ENCODE measurements at regions not wholly inside any gene's neighbourhood (a gene's known extent, or its start where the extent isn't known, plus 50 kb on each side); places are given as distances from the start of the nearest gene placed in this dataset.

DNA sequence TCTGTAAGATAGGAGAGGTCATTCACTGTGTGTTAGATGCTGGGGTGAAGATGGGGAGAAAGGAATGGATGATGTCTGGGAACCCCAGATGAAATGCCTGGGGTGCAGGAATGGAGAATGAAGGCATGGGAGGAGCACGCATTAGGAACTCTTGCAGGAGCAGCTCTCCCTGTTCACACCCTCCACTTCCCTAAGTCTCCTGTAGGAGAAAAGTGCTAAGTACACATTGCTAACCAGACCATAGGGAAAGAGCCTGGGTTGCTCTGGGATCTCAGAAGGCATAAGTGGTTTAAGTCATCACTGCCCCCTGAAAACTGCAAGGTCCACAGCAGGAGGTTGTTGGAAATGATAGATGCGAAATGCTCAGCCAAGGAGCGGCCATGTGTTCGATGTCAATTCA, 163.1 kb downstream of the SEC61B start:
- no peaks in the 10 kb centered on the region for H3K36me3 ChIP-seq (ENCODE audit: control insufficient read depth in 2 of 3, insufficient read depth in 3 of 3, low read length in 3 of 3)
- intact Hi-C loops (cut with DNase I) = no loop called here
- no peak for DNase-seq
- H3K9me3 ChIP-seq (ENCODE audit: control insufficient read depth in 2 of 3, insufficient read depth in 1 of 3, low read length in 3 of 3) = no peaks in the 10 kb centered on the region
- no peak overlapping the region for H3K4me3 ChIP-seq (ENCODE audit: low read length in 3 of 3)
- TF ChIP-seq, protein P1, sequence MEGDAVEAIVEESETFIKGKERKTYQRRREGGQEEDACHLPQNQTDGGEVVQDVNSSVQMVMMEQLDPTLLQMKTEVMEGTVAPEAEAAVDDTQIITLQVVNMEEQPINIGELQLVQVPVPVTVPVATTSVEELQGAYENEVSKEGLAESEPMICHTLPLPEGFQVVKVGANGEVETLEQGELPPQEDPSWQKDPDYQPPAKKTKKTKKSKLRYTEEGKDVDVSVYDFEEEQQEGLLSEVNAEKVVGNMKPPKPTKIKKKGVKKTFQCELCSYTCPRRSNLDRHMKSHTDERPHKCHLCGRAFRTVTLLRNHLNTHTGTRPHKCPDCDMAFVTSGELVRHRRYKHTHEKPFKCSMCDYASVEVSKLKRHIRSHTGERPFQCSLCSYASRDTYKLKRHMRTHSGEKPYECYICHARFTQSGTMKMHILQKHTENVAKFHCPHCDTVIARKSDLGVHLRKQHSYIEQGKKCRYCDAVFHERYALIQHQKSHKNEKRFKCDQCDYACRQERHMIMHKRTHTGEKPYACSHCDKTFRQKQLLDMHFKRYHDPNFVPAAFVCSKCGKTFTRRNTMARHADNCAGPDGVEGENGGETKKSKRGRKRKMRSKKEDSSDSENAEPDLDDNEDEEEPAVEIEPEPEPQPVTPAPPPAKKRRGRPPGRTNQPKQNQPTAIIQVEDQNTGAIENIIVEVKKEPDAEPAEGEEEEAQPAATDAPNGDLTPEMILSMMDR (IDR thresholded peaks at IDR 0.05; ENCODE audit: borderline replicate concordance, extremely low read depth, insufficient read depth) = no peak
- no peaks in the 10 kb centered on the region for H3K27me3 ChIP-seq (ENCODE audit: control insufficient read depth, insufficient read depth, low read length)
- H3K27ac ChIP-seq (ENCODE audit: low read depth in 2 of 2, low read length in 2 of 2) = no peak overlapping the region
- no peak overlapping the region for H3K9ac ChIP-seq (ENCODE audit: low read length in 3 of 3)
- FAIRE-seq = no peak
- no peaks in the 10 kb centered on the region for H3K4me1 ChIP-seq (ENCODE audit: control insufficient read depth in 2 of 3, insufficient read depth in 2 of 3, low read depth in 1 of 3, low read length in 3 of 3)

DNA sequence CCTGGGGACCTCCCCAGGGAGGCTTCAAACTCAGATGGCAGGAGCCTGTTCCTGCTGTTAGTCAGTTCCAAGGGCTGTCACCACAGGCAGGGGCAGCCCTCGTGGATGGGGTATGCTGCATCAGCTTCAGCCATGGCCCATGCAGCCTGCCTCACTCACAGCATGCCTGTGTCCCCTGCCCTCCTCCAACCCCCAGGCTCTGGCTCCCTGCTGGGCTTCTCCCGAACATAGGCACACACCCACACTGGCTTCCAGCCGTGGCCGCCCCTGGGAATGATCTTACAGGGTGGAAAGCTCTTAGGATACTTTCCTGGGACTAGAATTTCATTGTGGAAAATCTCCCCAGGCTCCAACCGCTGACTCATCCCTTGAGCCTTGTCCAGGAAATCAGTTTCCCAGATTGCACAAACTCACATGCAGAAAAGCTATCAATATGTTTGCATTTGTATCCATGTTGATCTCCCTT, 163.8 kb downstream of the SEC61B start:
- no peak overlapping the region for H3K9ac ChIP-seq (ENCODE audit: low read length in 3 of 3)
- no peak overlapping the region for H3K27ac ChIP-seq (ENCODE audit: low read depth in 2 of 2, low read length in 2 of 2)
- no peak overlapping the region for H3K4me3 ChIP-seq (ENCODE audit: low read length in 3 of 3)
- H3K9me3 ChIP-seq (ENCODE audit: control insufficient read depth in 2 of 3, insufficient read depth in 1 of 3, low read length in 3 of 3) = no peaks in the 10 kb centered on the region
- FAIRE-seq (no peak), DNase-seq (no peak)
- H3K4me1 ChIP-seq (ENCODE audit: control insufficient read depth in 2 of 3, insufficient read depth in 2 of 3, low read depth in 1 of 3, low read length in 3 of 3) = no peaks in the 10 kb centered on the region
- H3K36me3 ChIP-seq (ENCODE audit: control insufficient read depth in 2 of 3, insufficient read depth in 3 of 3, low read length in 3 of 3) = no peaks in the 10 kb centered on the region
- intact Hi-C loops (cut with DNase I) = no loop called here
- H3K27me3 ChIP-seq (ENCODE audit: control insufficient read depth, insufficient read depth, low read length) = no peaks in the 10 kb centered on the region
- TF ChIP-seq, protein P1 (IDR thresholded peaks at IDR 0.05; ENCODE audit: borderline replicate concordance, extremely low read depth, insufficient read depth) = no peak

DNA sequence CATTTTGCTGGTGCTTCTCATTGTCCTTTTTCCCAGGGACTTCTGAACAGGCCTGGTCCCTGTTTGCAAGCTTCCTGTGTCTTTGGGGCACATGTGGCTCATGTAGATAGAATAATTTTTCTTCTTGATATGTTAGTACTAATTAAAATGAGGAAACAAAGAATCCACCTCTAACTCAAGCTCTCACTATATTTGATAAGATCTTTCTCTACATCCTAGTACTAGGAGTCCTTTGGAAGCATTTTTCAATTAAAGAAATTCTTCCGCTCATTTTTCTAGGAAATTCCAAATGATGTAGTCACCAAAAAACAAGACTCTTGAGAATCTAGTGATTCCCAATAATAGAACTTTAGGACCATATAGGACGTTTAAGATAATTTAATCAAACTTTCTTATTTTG, 165.3 kb downstream of the SEC61B start:
- TF ChIP-seq, protein P1 (IDR thresholded peaks at IDR 0.05; ENCODE audit: borderline replicate concordance, extremely low read depth, insufficient read depth) = no peak
- Histone ChIP-seq H3K36me3 (ENCODE audit: control insufficient read depth in 2 of 3, insufficient read depth in 3 of 3, low read length in 3 of 3) (no peaks in the 10 kb centered on the region), H3K27me3 (ENCODE audit: control insufficient read depth, insufficient read depth, low read length) (no peaks in the 10 kb centered on the region), H3K4me3 (ENCODE audit: low read length in 3 of 3) (no peak overlapping the region), H3K9me3 (ENCODE audit: control insufficient read depth in 2 of 3, insufficient read depth in 1 of 3, low read length in 3 of 3) (no peaks in the 10 kb centered on the region), H3K4me1 (ENCODE audit: control insufficient read depth in 2 of 3, insufficient read depth in 2 of 3, low read depth in 1 of 3, low read length in 3 of 3) (no peaks in the 10 kb centered on the region), H3K27ac (ENCODE audit: low read depth in 2 of 2, low read length in 2 of 2) (no peak overlapping the region), H3K9ac (ENCODE audit: low read length in 3 of 3) (no peak overlapping the region)
- DNase-seq (no peak), FAIRE-seq (no peak)
- intact Hi-C loops (cut with DNase I) = no loop called here

Data from kidney (tissue), 13 donors.